ENCODE measurements at regions not wholly inside any gene's neighbourhood (a gene's known extent, or its start where the extent isn't known, plus 50 kb on each side); places are given as distances from the start of the nearest gene placed in this dataset.

DNA sequence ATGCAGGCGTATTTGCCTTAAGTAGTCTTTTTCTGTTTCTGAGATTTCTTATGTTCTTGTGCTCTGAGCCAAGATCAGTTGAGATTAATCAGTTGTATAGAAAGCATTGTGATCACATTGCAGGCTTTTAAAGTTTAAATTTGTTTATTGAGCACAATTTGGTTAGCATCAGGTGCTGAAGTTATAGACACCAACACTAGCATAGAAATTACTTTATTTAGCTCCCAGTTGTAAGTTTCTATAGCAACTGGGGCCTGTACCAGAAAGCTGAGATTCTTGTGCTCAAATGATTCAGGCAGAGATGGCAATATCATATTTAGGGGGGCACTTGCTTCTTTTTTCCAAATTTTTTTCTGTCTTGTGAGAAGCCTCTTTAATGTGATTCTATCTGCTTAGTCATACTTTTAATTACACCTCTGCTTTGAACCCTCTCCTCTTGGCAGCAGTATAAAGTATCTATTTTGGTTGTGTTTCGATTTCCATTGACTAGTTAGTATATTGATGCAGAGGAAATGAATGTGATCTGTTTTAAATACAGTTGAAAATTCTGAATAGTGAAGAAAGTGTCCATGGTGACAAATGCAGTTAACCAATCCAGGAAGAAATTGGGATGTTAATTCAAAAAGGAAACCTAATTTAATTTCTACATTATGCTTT lies 241.7 kb upstream of the GBE1 start:
- Mint-ChIP-seq H3K4me1 (no peaks in the 10 kb centered on the region), H3K27ac (no peak overlapping the region), H3K9me3 (peaks cover 4% of the 10 kb centered on the region), H3K27me3 (no peaks in the 10 kb centered on the region), H3K36me3 (ENCODE audit: low read depth) (no peaks in the 10 kb centered on the region), H3K4me3 (no peak overlapping the region)
- intact Hi-C loops (cut with micrococcal nuclease): no loop called here
- ATAC-seq (ENCODE audit: low read depth): no peak
- TF ChIP-seq, protein P1, sequence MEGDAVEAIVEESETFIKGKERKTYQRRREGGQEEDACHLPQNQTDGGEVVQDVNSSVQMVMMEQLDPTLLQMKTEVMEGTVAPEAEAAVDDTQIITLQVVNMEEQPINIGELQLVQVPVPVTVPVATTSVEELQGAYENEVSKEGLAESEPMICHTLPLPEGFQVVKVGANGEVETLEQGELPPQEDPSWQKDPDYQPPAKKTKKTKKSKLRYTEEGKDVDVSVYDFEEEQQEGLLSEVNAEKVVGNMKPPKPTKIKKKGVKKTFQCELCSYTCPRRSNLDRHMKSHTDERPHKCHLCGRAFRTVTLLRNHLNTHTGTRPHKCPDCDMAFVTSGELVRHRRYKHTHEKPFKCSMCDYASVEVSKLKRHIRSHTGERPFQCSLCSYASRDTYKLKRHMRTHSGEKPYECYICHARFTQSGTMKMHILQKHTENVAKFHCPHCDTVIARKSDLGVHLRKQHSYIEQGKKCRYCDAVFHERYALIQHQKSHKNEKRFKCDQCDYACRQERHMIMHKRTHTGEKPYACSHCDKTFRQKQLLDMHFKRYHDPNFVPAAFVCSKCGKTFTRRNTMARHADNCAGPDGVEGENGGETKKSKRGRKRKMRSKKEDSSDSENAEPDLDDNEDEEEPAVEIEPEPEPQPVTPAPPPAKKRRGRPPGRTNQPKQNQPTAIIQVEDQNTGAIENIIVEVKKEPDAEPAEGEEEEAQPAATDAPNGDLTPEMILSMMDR (IDR thresholded peaks at IDR 0.05): no peak
- ChIA-PET POLR2A (no interaction called here), CTCF (no interaction called here)
- DNase-seq: no peak

GRCh38 chr3:82002491-82002890 lies 241.0 kb upstream of the GBE1 start:
- Mint-ChIP-seq H3K9me3 (peaks cover 4% of the 10 kb centered on the region), H3K36me3 (ENCODE audit: low read depth) (no peaks in the 10 kb centered on the region), H3K27me3 (no peaks in the 10 kb centered on the region), H3K4me1 (no peaks in the 10 kb centered on the region), H3K4me3 (no peak overlapping the region), H3K27ac (no peak overlapping the region)
- ChIA-PET POLR2A (no interaction called here), CTCF (no interaction called here)
- intact Hi-C loops (cut with micrococcal nuclease): no loop called here
- DNase-seq (no peak), ATAC-seq (ENCODE audit: low read depth) (no peak)
- TF ChIP-seq, protein P1 (IDR thresholded peaks at IDR 0.05): no peak

GRCh38 chr3:82001276-82001923 lies 240.0 kb upstream of the GBE1 start:
- POLR2A ChIA-PET: no interaction called here
- no peaks in the 10 kb centered on the region for H3K36me3 Mint-ChIP-seq (ENCODE audit: low read depth)

GRCh38 chr3:82000773-82001172 lies 239.3 kb upstream of the GBE1 start:
- Mint-ChIP-seq H3K4me1 (no peaks in the 10 kb centered on the region), H3K36me3 (ENCODE audit: low read depth) (no peaks in the 10 kb centered on the region), H3K27me3 (no peaks in the 10 kb centered on the region), H3K27ac (no peak overlapping the region), H3K9me3 (no peaks in the 10 kb centered on the region), H3K4me3 (no peak overlapping the region)
- TF ChIP-seq, protein P1 (IDR thresholded peaks at IDR 0.05): no peak
- no peak for ATAC-seq (ENCODE audit: low read depth)
- ChIA-PET CTCF (no interaction called here), POLR2A (no interaction called here)
- intact Hi-C loops (cut with micrococcal nuclease): no loop called here
- no peak for DNase-seq

More at GRCh38 chr3:82001276-82001923, 240.0 kb upstream of the GBE1 start:
- no peak for ATAC-seq (ENCODE audit: low read depth)
- Mint-ChIP-seq H3K4me1 (no peaks in the 10 kb centered on the region), H3K27me3 (no peaks in the 10 kb centered on the region), H3K4me3 (no peak overlapping the region), H3K27ac (no peak overlapping the region), H3K9me3 (no peaks in the 10 kb centered on the region)
- TF ChIP-seq, protein P1 (IDR thresholded peaks at IDR 0.05): no peak
- no peak for DNase-seq
- intact Hi-C loops (cut with micrococcal nuclease): no loop called here
- CTCF ChIA-PET: no interaction called here

- H3K4me1 Mint-ChIP-seq: no peaks in the 10 kb centered on the region
- ChIA-PET CTCF (no interaction called here), POLR2A (no interaction called here)
- H3K27me3 Mint-ChIP-seq: no peaks in the 10 kb centered on the region
- no peak overlapping the region for H3K27ac Mint-ChIP-seq
- DNase-seq: no peak
- ATAC-seq (ENCODE audit: low read depth): no peak
- no peaks in the 10 kb centered on the region for H3K9me3 Mint-ChIP-seq
- no peaks in the 10 kb centered on the region for H3K36me3 Mint-ChIP-seq (ENCODE audit: low read depth)
- TF ChIP-seq, protein P1 (IDR thresholded peaks at IDR 0.05): no peak
- intact Hi-C loops (cut with micrococcal nuclease): no loop called here
- H3K4me3 Mint-ChIP-seq: no peak overlapping the region
Measured at GRCh38 chr3:82000350-82000749, 238.9 kb upstream of the GBE1 start.

All from activated B cell treated with CpG ODN at 0.5 μM for 24 hours (primary cell).